WTC11 (cell line): ENCODE measurements at regions not wholly inside any gene's neighbourhood (a gene's known extent, or its start where the extent isn't known, plus 50 kb on each side); places are given as distances from the start of the nearest gene placed in this dataset.

Experiments used
- ATF2 ChIP-seq: sonication (generic); formaldehyde crosslinking; IDR thresholded peaks from 2 replicates; pipeline ENCODE4 v1.8.1; 2022; ENCODE audit warnings: low read depth, missing genetic modification reagents, borderline replicate concordance
- TF ChIP-seq, protein P1 (sequence below): sonication (generic); formaldehyde crosslinking; IDR thresholded peaks from 2 replicates; pipeline ENCODE4 v1.8.0; 2023; ENCODE audit warnings: mild to moderate bottlenecking, missing genetic modification reagents

DNA sequence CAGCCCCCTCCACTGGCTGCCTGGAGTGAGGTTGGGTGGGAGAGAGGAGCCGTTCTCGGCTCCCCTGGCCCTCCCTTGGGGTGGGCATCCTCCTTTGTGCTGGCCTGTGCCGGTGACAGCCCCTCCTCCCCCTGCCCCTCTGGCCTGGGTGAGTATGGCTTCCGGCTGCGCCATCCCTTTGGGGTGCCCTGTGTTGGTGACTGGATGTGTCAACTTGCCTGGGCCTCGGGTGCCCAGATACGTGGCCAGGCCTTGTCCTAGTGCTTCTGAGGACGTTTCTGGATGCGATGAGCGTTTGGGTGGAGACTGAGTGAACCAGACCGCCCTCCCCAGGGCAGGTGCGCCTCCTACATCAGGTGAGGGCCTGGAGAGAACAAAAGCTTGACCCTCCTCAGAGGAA lies 59.7 kb downstream of the PLXNA1 start:
- TF ChIP-seq ATF2, result no peak
- TF ChIP-seq, protein P1, sequence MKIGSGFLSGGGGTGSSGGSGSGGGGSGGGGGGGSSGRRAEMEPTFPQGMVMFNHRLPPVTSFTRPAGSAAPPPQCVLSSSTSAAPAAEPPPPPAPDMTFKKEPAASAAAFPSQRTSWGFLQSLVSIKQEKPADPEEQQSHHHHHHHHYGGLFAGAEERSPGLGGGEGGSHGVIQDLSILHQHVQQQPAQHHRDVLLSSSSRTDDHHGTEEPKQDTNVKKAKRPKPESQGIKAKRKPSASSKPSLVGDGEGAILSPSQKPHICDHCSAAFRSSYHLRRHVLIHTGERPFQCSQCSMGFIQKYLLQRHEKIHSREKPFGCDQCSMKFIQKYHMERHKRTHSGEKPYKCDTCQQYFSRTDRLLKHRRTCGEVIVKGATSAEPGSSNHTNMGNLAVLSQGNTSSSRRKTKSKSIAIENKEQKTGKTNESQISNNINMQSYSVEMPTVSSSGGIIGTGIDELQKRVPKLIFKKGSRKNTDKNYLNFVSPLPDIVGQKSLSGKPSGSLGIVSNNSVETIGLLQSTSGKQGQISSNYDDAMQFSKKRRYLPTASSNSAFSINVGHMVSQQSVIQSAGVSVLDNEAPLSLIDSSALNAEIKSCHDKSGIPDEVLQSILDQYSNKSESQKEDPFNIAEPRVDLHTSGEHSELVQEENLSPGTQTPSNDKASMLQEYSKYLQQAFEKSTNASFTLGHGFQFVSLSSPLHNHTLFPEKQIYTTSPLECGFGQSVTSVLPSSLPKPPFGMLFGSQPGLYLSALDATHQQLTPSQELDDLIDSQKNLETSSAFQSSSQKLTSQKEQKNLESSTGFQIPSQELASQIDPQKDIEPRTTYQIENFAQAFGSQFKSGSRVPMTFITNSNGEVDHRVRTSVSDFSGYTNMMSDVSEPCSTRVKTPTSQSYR, result no peak
